GM18508 (cell line): ENCODE measurements at regions not wholly inside any gene's neighbourhood (a gene's known extent, or its start where the extent isn't known, plus 50 kb on each side); places are given as distances from the start of the nearest gene placed in this dataset.

Experiments
- ATAC-seq: cut with Tn5 transposase; IDR thresholded peaks from one replicate; pipeline ENCODE4 v1.9.1; 2021; ENCODE audit warnings: moderate number of reproducible peaks; ENCODE audit not compliant: insufficient read depth, unreplicated experiment

- no peak for ATAC-seq
Measured at GRCh38 chr4:31086756-31087330, 366.7 kb downstream of the PCDH7 start.

- no peak for ATAC-seq
Measured at GRCh38 chr4:31088600-31089230, 368.5 kb downstream of the PCDH7 start.

GRCh38 chr4:31089815-31090214 lies 369.6 kb downstream of the PCDH7 start:
- no peak for ATAC-seq

- ATAC-seq = no peak
Measured at GRCh38 chr4:31094474-31094873, 374.3 kb downstream of the PCDH7 start.

GRCh38 chr4:31097999-31098398 lies 377.8 kb downstream of the PCDH7 start:
- no peak for ATAC-seq

- ATAC-seq = no peak
Measured at GRCh38 chr4:31100536-31100935, 380.4 kb downstream of the PCDH7 start.

GRCh38 chr4:31104043-31104442 lies 383.9 kb downstream of the PCDH7 start:
- ATAC-seq = no peak

GRCh38 chr4:31104577-31104976 lies 384.4 kb downstream of the PCDH7 start:
- no peak for ATAC-seq

- no peak for ATAC-seq
Measured at GRCh38 chr4:31106419-31106818, 386.2 kb downstream of the PCDH7 start.

- ATAC-seq = no peak
Measured at GRCh38 chr4:31107362-31107761, 387.2 kb downstream of the PCDH7 start.

- no peak for ATAC-seq
Measured at GRCh38 chr4:31108762-31109161, 388.6 kb downstream of the PCDH7 start.

GRCh38 chr4:31111790-31112189 lies 391.6 kb downstream of the PCDH7 start:
- no peak for ATAC-seq

- no peak for ATAC-seq
Measured at GRCh38 chr4:31114816-31115215, 394.6 kb downstream of the PCDH7 start.

- no peak for ATAC-seq
Measured at GRCh38 chr4:31124008-31124585, 403.9 kb downstream of the PCDH7 start.

- no peak for ATAC-seq
Measured at GRCh38 chr4:31125061-31125460, 404.9 kb downstream of the PCDH7 start.

- ATAC-seq = no peak
Measured at GRCh38 chr4:31125496-31125895, 405.3 kb downstream of the PCDH7 start.

- ATAC-seq = no peak
Measured at GRCh38 chr4:31126881-31127398, 406.8 kb downstream of the PCDH7 start.

- ATAC-seq = no peak
Measured at GRCh38 chr4:31130930-31131329, 410.8 kb downstream of the PCDH7 start.

GRCh38 chr4:31134720-31135119 lies 414.6 kb downstream of the PCDH7 start:
- ATAC-seq = no peak

GRCh38 chr4:31139767-31140166 lies 419.6 kb downstream of the PCDH7 start:
- no peak for ATAC-seq

GRCh38 chr4:31141095-31141831 lies 421.1 kb downstream of the PCDH7 start:
- no peak for ATAC-seq
